ENCODE measurements at regions not wholly inside any gene's neighbourhood (a gene's known extent, or its start where the extent isn't known, plus 50 kb on each side); places are given as distances from the start of the nearest gene placed in this dataset.

DNA sequence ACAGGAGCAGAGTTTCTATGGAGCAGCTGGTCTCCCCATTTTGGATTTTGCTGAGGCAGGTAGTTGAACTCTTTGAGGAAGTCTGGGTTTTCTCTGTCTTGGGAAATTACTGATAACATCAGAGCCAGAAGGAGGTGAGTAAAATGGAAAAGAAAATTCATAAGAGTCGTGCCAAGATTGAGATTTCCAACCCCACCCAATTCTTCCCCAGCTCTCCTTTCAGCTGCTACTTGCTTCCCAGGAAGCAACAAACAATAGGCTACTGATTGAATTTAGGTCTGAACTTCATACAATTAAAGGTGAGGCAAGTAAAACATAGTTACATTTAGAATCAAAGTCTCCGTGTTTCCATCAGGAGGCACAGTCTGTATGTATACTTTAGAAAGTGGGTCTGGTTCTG is 54.6 kb upstream of the EOLA2 start:
- DNase-seq, result no peak

DNA sequence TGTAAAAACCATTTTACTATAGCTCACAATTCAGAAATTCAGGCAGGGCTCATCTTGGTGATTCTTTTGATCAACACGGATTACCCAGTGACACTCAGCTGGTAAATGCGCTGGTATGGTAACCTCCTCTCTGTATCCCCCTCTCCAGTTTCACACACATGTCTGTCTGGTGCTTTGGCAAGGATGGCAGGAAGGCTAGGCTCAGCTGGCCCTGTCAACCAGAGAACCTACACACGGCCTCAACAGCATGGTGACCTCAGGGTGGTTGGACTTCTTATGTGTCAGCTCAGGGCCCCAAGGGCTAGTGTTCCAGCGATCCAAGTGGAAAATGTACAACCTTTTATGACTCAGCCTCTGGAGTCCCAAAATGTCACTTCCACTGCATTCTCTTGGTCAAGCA is 55.7 kb upstream of the EOLA2 start:
- no peak for DNase-seq

DNA sequence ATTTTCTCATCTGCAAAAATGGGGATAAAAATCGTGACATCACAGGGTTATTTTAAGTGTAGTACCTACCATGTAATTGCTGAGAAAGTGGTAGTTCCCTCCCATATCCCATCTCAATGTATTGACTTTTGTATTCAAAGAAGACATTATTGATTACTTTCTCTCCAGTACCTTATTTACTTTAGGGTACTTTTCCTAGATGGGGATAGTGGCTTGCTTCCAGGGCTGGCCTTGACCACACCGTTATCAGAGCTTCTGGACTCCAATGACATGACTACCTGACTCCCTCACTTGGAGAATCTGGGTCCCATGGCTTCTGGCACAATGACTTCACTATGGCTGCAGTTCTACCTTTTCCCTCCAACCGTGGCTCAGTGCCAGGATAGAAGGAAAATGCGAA is 58.2 kb upstream of the EOLA2 start:
- no peak for DNase-seq

DNA sequence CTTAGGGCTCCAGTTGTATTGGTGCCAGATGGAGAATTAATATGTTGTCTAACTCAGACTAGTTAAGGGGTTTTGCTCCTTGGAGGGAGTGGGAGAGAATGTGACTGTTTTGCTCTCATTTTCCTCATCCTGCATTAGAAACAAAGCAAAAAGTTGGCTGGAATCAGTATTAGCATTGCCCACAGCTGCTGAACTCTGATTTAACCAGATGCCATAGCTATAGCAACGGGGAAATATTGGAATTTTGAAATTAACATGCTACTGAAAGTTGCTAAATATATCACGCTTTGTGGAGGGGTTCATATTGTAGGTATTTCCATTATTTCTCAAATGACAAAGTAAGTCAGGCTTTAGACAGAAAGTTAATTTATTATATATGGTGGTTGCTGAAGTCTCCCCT is 66.7 kb upstream of the EOLA2 start:
- no peak for DNase-seq

DNA sequence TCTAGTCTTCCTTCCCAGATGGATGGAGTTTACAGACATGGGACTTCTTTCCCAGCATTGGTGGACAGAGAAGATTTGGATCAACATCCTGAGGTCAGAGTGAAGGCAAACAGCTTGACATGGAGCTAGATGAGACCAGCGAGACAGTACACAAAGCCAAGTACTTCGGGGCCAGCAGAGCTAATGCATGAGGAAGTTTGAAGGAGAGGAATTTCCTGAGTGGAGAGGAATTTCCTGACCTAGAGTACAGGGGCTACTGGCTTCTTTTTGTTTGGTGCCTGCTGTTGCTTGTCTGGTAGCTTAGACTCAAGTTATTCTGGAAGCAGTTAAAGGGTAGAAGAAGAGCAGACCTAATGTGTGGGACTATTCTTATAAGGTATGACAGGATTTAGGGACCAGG is 69.1 kb upstream of the EOLA2 start:
- no peak for DNase-seq

DNA sequence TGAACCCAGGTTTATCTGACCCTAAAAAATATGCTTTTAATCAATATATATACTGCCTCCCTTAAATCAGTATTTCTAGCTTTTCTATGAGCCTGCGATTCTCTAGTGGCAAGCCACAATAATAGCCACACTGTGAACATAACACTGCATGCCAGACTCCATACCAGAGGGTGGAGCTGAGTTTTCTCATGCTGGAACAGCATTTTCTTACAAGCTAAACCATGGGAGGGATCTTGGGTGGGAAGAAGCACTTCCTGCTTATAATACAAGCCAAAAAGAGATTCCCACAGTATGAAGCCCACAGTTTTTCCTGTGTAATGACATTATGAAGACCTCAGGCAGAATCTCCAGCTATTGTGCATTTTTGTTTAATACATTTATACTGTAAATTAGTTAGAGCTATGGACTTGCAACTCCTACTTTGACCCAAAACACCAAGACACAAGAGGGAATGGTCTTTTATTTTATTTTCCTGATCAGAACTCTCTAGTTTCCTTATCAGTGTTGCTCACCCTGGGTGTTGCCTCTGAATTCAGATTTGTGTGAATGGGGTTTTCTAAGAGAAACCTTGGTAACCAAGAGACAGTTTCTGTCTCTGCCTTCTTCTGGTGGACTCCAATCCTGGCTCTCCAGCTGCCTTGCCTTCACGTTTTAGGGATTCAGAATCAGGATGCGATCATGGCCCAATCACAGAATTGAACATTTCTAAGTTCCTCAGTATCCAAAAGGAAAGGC is 74.5 kb upstream of the EOLA2 start:
- DNase-seq, result no peak

DNA sequence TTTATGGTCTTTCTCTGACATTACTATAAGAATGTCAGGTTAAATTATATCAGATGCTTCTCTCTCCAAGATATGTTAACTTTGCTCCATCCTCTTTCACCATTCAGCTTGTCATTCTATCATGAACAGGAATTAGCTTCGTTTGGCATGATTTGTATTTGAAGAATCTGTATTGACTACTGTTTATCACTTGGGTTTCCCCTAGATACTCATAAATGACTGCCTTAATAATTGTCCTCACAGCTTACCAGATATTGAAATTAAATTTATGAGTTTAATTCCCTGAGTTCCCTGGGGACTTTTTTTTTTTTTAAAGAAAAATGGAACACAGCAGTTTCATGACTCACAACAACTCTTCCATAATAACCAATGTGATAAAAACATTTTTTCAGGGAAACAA is 76.2 kb upstream of the EOLA2 start:
- no peak for DNase-seq

DNA sequence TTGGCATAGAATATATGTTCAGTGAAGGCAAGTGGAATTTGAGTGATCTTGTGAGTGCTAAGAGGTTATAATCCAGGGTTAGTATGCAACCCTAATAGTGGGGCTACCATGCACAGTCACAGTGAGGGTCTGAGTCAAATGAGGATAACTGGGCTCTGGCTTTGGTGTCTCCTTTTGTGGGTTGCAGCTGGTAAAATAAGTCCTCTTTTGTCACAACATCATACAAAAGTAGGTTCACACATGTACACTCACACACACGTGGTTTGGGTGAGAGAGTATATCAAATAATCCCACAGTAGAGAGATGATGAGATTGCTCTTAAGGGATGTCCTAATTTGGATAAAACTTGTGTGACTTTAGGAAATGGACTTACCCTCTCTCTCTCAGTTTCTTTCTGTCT is 79.6 kb upstream of the EOLA2 start:
- DNase-seq, result no peak

DNA sequence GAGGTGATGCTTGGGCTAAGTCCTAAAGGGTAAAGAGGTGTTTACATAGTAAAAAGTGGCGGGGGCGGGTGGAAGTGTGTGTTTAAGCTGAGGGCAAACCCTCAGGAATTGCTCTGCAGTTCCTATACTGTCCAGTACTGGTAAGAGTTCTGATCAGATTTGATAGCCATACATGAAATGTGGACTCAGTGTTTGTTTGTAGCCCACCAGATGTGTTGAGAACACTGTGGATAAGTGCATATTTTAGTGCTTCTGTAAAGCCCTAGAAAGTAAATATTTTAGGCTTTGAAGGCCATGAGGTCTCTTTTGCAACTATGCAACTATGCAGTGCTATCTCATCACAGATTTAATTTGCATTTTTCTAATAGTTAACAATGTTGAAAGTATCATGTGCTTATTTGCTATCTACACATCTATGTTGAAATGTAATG is 80.7 kb upstream of the EOLA2 start:
- DNase-seq, result no peak

DNA sequence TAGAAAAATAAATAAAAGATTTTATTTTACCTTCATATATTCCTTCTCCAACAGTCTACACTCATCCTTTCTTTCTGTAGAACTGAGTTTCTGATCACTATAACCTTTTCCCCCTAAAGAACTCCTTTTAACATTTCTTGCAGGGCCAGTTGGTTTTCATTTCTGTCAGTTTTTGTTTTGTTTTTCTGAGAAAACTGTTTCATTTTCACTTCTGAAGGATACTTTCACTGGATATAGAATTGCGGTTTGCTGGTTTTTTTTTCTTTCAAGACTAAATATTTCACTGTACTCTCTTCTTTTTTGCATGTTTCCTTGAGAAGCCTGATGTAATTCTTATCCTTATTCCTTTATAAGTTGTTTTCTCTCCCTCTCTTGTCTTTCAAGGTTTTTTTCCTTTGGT is 90.4 kb upstream of the EOLA2 start:
- no peak for DNase-seq

DNA sequence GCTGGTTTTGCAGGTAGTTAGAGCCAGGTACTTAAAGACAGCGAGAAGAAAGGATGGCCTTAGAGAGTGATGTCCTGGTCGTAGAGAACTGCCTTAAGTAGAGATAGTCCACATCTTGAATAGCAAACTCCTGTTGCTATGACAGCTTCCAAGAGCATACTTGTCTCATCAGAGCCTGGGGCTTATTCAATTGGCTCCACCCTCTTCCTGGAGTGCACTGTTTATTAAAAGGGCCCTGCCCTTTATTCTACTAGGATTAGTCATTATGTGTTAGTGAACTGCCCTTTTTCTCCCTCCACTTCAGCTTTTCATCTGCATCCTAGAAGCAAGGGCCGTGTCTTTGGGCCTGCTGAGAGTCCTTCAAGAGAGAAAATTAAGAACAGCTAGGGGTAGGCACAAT is 94.5 kb upstream of the EOLA2 start:
- no peak for DNase-seq

DNA sequence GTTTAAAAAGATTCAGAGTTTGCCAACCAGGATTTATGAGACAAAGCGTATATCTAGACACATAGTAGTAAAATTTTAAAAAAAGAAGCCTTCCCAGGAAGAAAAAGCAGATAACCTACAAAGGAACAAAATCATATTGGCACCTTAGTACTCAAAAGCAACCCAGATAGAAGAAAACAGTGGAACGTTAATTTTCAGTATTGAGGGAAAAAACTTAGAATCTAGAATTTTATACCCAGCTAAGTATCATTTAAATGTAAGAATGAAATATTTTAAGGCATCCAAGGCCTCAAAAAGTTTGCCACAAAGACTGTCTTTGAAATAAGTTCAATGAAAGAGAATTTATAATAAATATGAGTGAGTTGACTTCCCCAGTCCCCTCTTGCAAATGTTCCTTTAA is 96.5 kb upstream of the EOLA2 start:
- no peak for DNase-seq

DNA sequence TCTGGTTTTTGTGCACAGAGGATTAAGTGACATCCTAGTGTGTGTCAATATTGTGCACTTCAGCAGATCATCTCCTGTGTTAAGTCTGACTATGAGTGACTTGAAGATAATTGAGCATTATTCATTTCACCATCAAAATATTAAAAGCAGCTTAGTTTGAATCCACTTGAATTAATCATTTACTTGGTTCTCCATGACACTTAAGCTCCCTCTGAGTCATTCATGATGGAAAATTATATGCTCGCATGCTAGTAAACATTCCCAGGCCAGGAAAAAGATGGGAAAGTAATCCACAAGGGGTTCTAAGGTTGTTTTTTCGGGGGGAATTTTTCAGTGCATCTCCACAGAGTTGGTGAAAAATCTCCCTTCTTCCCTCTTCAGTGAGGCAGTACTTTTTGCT is 97.2 kb upstream of the EOLA2 start:
- no peak for DNase-seq

DNA sequence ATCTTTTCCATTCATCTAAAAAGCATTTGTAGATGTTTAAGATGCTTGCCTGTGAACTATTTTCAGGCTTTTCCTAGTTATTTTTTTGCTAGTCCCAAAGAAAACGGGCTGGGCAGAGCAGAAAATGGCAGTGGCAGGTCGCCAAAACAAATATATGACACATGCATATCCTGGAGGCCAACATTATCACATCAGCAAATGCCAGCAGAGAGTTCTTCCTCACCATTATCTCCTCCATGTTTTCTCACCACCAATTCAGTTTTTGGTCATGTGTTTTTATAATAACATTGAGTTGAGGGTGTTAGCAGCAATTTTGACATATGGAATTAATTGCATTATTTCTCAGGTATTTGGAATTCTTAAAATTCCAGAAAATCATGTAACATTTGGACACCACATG is 97.9 kb upstream of the EOLA2 start:
- DNase-seq, result no peak

DNA sequence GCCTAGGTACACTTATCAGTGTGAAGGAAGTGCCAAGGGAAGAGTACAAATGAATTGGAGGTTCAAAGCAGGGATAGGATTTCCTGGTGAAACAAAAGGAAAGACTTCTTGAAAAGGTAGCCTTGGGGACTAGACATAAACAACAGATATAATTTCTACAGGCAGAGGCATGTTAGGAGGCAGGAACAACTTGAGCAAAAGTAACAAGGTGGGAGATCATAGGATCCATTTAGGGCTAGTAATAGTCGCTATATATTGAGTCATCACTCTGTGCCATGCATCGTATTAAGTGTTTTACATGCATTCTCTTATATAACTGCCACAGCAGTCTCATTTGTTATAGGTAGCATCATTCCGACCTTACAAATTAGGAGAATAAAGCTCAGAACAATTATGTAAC is 98.3 kb upstream of the EOLA2 start:
- DNase-seq, result no peak

DNA sequence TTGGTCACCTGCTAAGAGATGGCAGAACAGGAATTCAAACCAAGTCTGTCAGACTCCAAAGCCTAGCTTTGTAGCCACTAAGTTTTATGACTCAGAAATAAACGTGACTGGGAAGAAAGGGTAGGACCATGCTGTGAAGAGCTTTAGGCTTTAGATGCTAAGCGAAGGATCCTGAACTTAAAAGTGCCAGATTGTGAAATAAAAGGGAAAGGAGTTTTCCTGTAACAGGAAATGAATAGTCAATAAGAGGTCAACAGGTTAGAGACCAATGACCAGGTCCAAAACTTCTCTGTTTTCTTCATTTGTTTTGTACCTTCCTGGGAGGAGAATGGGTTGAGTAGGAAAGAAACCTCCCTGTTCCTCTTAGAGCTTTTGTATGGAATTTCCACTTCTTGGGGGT is 98.8 kb upstream of the EOLA2 start:
- no peak for DNase-seq

DNA sequence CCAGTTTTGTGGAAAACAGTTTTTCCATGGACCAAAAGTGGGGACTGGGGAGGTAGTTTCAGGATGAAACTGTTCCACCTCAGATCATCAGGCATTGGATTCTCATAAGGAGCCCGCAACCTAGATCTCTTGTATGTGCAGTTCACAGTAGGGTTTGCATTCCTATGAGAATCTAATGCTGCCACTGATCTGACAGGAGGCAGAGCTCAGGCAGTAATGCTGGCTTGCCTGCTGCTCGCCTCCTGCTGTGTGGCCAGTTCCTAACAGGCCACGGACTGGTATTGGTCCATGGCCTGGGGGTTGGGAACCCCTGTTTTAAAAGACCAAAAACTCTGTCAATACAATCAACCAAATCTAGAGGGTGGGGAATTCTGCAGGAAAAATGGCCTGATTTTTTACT is 100.0 kb upstream of the EOLA2 start:
- DNase-seq, result no peak

DNA sequence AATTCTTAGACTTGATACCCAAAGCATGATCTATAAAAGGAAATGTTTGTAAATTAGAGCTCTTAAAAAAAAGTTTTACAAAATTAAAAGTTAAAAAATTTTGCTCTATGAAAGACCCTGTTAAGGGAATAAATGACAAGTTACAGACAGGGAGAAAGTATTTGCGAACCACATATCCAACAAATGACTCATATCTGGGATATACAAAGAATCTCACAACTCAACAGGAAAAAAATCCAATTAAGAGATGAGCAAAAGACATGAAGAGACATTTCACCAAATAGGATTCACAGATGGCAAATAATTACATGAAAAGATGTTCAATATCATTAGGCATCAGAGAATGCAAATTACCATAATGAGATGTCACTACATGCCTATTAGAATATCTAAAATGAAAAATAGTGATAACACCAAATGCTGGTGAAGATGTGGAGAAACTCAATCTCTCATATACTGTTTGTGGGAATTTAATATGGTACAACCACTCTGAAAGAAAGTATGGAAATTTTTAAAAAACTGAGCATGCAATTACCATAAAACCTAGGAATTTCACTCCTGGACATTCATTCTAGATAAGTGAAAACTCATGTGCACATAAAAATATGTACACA is 100.8 kb upstream of the EOLA2 start:
- DNase-seq, result no peak

DNA sequence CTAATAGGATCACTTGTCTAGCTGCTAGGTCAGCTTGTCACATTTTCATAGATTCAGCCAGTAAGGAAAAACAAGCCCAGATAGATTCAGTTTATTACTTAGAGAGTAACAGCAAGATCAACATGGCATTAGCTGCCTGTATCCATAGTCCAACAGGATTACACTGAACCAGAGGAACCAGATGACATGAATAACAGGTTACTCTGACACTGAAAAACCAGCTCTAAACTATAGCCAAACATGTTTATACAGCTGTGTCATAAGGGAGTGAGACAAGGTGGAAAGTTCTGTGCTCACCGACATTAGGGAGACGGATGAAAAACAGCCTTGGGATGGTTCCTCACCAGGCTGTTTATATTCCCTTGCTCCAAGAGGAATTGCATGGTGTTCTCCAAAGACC is 102.9 kb upstream of the EOLA2 start:
- no peak for DNase-seq

DNA sequence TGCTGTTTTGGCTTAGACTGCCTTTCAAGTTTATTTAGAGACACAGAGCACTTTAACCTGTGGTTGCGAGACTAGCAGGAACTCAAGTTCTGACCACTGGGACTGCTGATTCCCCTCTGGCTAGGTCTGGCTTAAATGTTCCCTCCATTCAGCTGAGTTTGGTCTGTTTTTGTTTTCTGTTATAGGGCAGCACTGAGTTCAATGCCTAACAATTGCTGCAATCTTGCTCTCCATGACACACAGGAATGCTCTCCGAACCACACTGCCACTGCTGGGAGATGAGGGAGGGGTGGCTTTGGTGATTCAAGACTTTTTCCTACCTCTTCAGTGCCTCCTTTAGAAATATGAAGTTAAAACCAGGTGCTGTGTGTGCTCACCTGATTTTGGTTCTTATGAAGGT is 106.3 kb upstream of the EOLA2 start:
- DNase-seq, result no peak

DNA sequence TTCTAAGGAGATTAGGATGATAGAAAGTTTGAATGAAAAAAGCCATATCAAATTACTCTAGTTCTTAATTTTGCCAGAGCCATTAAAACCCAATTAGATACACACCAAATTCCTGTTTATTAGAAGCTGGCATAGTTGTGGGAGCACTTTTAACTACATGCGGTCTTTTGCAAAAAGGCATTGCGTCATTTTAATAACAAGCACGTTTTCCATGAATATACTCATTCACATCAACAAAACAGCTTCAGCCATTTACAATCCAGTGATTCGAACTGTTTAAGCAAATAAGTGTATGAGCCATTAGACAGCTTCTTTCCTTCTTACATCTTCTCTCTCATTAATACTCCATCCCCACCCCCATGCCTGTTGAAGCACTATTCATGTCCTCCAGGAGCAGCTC is 109.5 kb upstream of the EOLA2 start:
- no peak for DNase-seq

DNA sequence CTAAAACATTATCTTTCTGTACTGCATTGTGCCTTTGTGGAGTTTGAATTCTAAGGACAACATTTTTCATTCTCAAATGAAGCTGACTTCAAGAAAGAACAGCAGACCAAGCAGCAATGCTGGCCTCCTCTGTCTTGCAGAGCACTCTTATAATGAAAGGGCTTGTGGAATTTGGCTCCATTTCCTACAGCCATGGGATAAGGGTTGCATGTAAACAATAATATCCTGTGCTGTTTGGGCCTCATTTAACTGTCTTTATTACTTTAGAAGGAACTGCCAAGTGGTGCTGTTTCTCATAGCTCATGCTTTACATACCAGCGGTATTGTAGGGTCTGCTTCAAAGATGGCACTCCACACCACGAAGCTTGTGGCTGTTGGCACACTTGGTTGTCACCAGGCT is 111.4 kb upstream of the EOLA2 start:
- no peak for DNase-seq

DNA sequence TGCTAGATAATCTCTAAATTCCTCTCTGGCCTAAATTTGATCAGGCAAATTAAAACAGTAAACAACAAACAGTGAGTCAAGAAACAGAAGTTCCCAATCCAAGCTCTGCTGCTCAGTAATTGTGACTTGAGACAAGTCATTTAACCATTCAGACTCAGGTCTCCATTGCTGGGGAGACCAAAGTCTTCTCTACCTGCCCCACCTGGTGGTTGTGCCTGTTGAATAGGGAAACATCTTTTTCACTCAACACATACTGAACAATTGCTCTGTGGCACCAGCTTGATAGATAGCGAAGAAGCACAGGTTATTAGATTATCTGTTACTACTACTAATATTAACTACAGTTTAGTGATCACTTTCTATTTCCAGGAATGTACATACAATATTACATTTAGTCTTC is 112.1 kb upstream of the EOLA2 start:
- DNase-seq, result no peak

DNA sequence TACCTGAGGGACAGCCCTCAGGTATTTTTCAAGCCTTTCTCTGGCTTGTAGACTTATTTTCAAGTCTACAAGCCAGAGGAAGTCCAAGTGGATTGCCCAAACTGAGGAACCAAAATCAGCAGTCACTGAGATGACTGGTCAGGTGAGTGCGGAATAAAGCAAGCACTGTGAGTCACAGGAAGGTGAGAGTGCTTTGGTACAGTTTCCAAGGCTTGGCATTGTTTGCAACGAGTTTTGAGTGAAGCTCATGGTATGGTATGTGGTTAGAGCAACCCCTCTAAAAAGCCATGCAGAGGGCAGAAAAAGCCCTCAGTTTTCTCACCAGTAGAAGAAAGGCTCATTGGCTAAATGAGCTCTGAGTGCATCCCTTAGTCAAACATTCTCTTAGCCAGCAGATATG is 112.8 kb upstream of the EOLA2 start:
- DNase-seq, result no peak

DNA sequence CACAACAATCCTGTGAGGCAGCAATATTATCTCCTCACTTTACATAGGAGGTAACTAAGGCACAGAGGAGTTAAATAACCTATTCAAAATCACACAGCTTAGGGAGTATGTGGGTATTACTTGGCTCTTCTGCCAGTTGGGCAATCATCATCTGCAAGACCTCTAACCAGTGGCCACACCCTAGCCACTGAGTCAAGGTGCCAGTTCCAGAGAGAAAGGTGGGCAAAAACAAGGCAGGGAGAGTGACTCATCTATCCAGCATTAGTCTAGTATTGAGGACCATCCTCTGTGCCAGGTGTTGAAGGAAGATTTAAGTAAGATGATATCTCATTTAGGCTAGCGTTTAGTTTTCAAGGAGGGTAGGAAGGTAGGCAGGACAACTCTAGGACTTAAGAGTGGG is 113.9 kb upstream of the EOLA2 start:
- no peak for DNase-seq

All from CD4-positive, alpha-beta T cell treated with Interleukin-4 for 4 hours (primary cell).